Spleen (tissue), 7 donors: ENCODE measurements at regions not wholly inside any gene's neighbourhood (a gene's known extent, or its start where the extent isn't known, plus 50 kb on each side); places are given as distances from the start of the nearest gene placed in this dataset.

Source experiments
- POLR2A ChIP-seq, 3 donors: fragments of 450-650 bp; IDR thresholded peaks; one replicate each; pipeline ENCODE4 v1.5.1; 2017; ENCODE audit warnings: antibody characterized with exemption in 3 of 3, mild to moderate bottlenecking in 1 of 3
- TF ChIP-seq, protein P1 (sequence below), 11 experiments: fragments of 200-600 bp in 7 of 11; fragments of 450-650 bp in 4 of 11; sonication (generic) in 4 of 11; IDR thresholded peaks in 8 of 11; conservative IDR thresholded peaks in 3 of 11; 1 replicate in 7 of 11; 2 replicates in 4 of 11; pipeline versions ENCODE4 v1.4.0 to v1.8.0; 2016 to 2021; ENCODE audit warnings: antibody characterized with exemption in 11 of 11, inconsistent platforms in 4 of 11, mild to moderate bottlenecking in 1 of 11
- donor health status: DM: no; HTN: no; CAD: no; lungs with moderate emphysema.
- donor health status: DM: no; HTN: no; CAD: no.
- donor health status: DM: no; HTN: no; CAD: no.

DNA sequence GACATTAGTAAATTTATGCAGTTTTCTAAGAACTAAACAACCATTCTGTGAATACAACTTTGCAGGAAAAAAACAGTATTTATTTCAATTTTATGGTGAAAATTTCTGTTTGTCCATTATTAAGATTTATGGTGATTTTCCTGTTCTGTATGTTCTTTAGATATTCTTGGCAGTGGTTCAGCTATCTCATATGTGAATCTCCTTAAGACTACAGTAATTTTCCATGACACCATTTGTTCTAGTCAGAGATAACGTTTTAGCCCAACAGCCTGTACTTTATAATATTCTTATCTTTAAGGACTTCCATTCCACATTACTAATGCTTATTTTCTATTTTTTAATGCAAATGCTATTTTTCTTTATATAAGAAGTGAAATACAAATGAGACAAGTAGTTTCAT is 504.0 kb downstream of the RFPL4B start:
- TF ChIP-seq, protein P1, sequence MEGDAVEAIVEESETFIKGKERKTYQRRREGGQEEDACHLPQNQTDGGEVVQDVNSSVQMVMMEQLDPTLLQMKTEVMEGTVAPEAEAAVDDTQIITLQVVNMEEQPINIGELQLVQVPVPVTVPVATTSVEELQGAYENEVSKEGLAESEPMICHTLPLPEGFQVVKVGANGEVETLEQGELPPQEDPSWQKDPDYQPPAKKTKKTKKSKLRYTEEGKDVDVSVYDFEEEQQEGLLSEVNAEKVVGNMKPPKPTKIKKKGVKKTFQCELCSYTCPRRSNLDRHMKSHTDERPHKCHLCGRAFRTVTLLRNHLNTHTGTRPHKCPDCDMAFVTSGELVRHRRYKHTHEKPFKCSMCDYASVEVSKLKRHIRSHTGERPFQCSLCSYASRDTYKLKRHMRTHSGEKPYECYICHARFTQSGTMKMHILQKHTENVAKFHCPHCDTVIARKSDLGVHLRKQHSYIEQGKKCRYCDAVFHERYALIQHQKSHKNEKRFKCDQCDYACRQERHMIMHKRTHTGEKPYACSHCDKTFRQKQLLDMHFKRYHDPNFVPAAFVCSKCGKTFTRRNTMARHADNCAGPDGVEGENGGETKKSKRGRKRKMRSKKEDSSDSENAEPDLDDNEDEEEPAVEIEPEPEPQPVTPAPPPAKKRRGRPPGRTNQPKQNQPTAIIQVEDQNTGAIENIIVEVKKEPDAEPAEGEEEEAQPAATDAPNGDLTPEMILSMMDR (IDR thresholded peaks at IDR 0.05 in 8 of 11, conservative IDR thresholded peaks at IDR 0.05 in 3 of 11), result no peak
- no peak for TF ChIP-seq POLR2A (IDR thresholded peaks at IDR 0.05)
